ENCODE measurements at regions not wholly inside any gene's neighbourhood (a gene's known extent, or its start where the extent isn't known, plus 50 kb on each side); places are given as distances from the start of the nearest gene placed in this dataset.

DNA sequence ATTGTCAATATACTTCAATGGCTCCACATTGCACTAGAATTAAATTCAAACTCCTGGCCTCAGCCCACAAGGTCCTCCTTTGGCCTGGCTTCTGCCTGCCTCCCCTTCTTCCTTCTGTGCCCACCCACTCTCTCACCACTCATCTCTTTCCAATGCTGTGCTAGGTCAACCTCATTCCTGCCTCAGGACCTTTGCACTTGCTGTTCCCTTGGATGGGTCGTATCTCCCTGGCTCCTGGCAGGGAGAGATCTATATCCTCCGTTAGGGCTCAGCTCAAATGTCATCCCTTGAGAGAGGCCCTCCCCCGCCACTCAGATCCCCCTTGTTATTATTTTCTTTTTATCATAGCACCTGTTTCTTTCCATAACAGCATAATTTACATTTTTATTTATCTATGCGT, 79.9 kb upstream of the LHX5 start:
- TF ChIP-seq POLR2A (IDR thresholded peaks at IDR 0.05) = no peak
- TF ChIP-seq, protein P1, sequence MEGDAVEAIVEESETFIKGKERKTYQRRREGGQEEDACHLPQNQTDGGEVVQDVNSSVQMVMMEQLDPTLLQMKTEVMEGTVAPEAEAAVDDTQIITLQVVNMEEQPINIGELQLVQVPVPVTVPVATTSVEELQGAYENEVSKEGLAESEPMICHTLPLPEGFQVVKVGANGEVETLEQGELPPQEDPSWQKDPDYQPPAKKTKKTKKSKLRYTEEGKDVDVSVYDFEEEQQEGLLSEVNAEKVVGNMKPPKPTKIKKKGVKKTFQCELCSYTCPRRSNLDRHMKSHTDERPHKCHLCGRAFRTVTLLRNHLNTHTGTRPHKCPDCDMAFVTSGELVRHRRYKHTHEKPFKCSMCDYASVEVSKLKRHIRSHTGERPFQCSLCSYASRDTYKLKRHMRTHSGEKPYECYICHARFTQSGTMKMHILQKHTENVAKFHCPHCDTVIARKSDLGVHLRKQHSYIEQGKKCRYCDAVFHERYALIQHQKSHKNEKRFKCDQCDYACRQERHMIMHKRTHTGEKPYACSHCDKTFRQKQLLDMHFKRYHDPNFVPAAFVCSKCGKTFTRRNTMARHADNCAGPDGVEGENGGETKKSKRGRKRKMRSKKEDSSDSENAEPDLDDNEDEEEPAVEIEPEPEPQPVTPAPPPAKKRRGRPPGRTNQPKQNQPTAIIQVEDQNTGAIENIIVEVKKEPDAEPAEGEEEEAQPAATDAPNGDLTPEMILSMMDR (IDR thresholded peaks at IDR 0.05) = no peak
